Mesendoderm (in vitro differentiated cells): ENCODE measurements at regions not wholly inside any gene's neighbourhood (a gene's known extent, or its start where the extent isn't known, plus 50 kb on each side); places are given as distances from the start of the nearest gene placed in this dataset.

ENCODE experiments used
- DNase-seq: peaks from one replicate; pipeline ENCODE4 v3.0.0; 2013
- H2AK5ac ChIP-seq: 2 replicates; pipeline ENCODE4 v1.6.1; 2013; ENCODE audit warnings: low read length, inconsistent platforms
- H2BK120ac ChIP-seq: 2 replicates; pipeline ENCODE4 v1.6.1; 2013; ENCODE audit warnings: low read depth, mild to moderate bottlenecking, low read length, moderate library complexity, mixed read lengths
- H2BK15ac ChIP-seq: replicated peaks from 2 replicates; pipeline ENCODE4 v1.6.1; 2013; ENCODE audit warnings: low read depth, mild to moderate bottlenecking, moderate library complexity
- H2BK5ac ChIP-seq: 2 replicates; pipeline ENCODE4 v1.6.1; 2013; ENCODE audit warnings: low read length, inconsistent platforms
- H3K18ac ChIP-seq: 2 replicates; pipeline ENCODE4 v1.6.1; 2013; ENCODE audit warnings: mild to moderate bottlenecking, low read length, mixed read lengths
- H3K23ac ChIP-seq: one replicate; pipeline ENCODE4 v1.6.1; 2013; ENCODE audit warnings: low read length
- H3K27ac ChIP-seq: 2 replicates; pipeline ENCODE4 v1.5.1; 2013; ENCODE audit warnings: low read depth, mild to moderate bottlenecking, inconsistent platforms, low read length, moderate library complexity
- H3K27me3 ChIP-seq: 2 replicates; pipeline ENCODE4 v1.6.1; 2013; ENCODE audit warnings: low read length, control low read depth, mild to moderate bottlenecking, inconsistent platforms; ENCODE audit not compliant: insufficient read depth, poor library complexity
- H3K36me3 ChIP-seq: 2 replicates; pipeline ENCODE4 v1.6.1; 2013; ENCODE audit warnings: low read length, inconsistent platforms; ENCODE audit not compliant: control insufficient read depth, insufficient read depth
- H3K4ac ChIP-seq: one replicate; pipeline ENCODE4 v1.6.1; 2013; ENCODE audit warnings: low read depth, mild to moderate bottlenecking, low read length, moderate library complexity
- H3K4me1 ChIP-seq: 2 replicates; pipeline ENCODE4 v1.6.1; 2013; ENCODE audit warnings: low read depth, low read length, inconsistent platforms; ENCODE audit not compliant: control insufficient read depth
- H3K4me2 ChIP-seq: 2 replicates; pipeline ENCODE4 v1.6.1; 2013; ENCODE audit warnings: low read length
- H3K4me3 ChIP-seq: 2 replicates; pipeline ENCODE4 v1.5.1; 2013; ENCODE audit warnings: mild to moderate bottlenecking, low read length
- H3K56ac ChIP-seq: one replicate; pipeline ENCODE4 v1.6.1; 2013; ENCODE audit warnings: low read length
- H3K79me1 ChIP-seq: 2 replicates; pipeline ENCODE4 v1.6.1; 2013; ENCODE audit warnings: low read length, inconsistent platforms
- H3K79me2 ChIP-seq: 2 replicates; pipeline ENCODE4 v1.6.1; 2013; ENCODE audit warnings: mild to moderate bottlenecking, low read length; ENCODE audit not compliant: control insufficient read depth, insufficient read depth
- H3K9ac ChIP-seq: 2 replicates; pipeline ENCODE4 v1.6.1; 2013; ENCODE audit warnings: low read length, inconsistent platforms
- H4K5ac ChIP-seq: one replicate; pipeline ENCODE4 v1.6.1; 2013; ENCODE audit warnings: low read length
- H4K8ac ChIP-seq: one replicate; pipeline ENCODE4 v1.6.1; 2013; ENCODE audit warnings: low read depth, mild to moderate bottlenecking, control low read depth, low read length, moderate library complexity
- WGBS: extraction: QIAGEN DNeasy Blood & Tissue Kit; methylation state at CpG from one replicate; pipeline ENCODE4 v1.1.7; 2013; ENCODE audit warnings: low lambda C conversion rate, missing lambda C conversion rate; ENCODE audit not compliant: insufficient coverage; ENCODE audit errors: extremely low coverage; 5-methylcytosine and 5-hydroxymethylcytosine counted together

DNA sequence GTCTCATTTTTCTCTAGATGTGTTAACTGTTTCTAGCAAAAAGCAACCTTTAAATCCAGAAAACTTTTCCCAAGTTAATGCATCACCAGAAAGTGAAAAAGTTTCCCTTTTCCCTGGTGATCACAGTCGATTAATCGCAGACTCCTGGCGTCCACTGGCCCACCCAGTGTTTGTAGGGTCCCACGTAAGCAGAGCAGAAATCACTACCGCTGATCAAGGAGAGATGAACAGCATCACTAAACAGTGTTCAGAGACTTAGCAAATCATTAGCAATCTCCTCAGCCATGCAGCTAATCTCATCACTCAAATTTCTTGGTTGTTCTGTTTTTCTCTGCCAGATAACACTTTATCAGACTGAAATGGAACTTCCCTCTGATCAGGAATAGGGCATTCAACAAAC lies 184.2 kb downstream of the EFNB2 start:
- Histone ChIP-seq H2BK120ac (no peak overlapping the region), H3K79me1 (no peaks in the 10 kb centered on the region), H2BK15ac (no peak overlapping the region), H3K4me2 (no peak overlapping the region), H3K4ac (no peak overlapping the region), H3K56ac (no peak overlapping the region), H2AK5ac (no peak overlapping the region), H4K5ac (no peak overlapping the region), H4K8ac (no peak overlapping the region), H2BK5ac (no peak overlapping the region), H3K18ac (no peak overlapping the region), H3K27ac (no peak overlapping the region), H3K23ac (no peak overlapping the region), H3K27me3 (no peaks in the 10 kb centered on the region), H3K4me1 (peaks cover 3% of the 10 kb centered on the region), H3K9ac (no peak overlapping the region), H3K4me3 (no peak overlapping the region), H3K79me2 (no peaks in the 10 kb centered on the region), H3K36me3 (no peaks in the 10 kb centered on the region)
- WGBS, result no CpG with 5 or more reads among the region's 5 CpGs
- no peak for DNase-seq

DNA sequence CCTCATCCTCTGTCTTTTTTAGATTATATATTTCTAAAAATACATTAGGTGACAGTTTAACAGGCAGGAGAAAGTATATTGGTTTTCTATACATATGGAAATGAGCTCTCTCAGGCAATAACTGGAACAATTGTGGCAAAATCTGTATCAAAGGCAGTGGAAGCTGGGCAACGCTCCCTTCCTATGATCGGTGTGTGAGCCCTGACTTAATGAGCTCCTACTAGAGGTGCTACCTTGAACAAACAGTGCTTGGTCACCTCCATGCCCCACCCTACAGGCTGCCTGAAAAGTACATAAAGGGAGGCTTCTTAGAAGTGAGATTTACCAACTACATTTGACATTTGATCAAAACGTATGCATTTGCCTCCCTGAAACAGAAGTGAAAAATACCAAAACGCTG lies 185.3 kb downstream of the EFNB2 start:
- no CpG with 5 or more reads among the region's 4 CpGs for WGBS
- H4K8ac ChIP-seq, result no peak overlapping the region
- H4K5ac ChIP-seq, result no peak overlapping the region
- no peaks in the 10 kb centered on the region for H3K36me3 ChIP-seq
- H3K79me1 ChIP-seq, result no peaks in the 10 kb centered on the region
- no peak overlapping the region for H3K27ac ChIP-seq
- no peak overlapping the region for H2BK15ac ChIP-seq
- peaks cover 3% of the 10 kb centered on the region for H3K4me1 ChIP-seq
- H3K4me2 ChIP-seq, result no peak overlapping the region
- H2BK5ac ChIP-seq, result no peak overlapping the region
- H3K9ac ChIP-seq, result no peak overlapping the region
- H2BK120ac ChIP-seq, result no peak overlapping the region
- H2AK5ac ChIP-seq, result no peak overlapping the region
- H3K4me3 ChIP-seq, result no peak overlapping the region
- peak; percentile 33 for DNase-seq
- no peak overlapping the region for H3K56ac ChIP-seq
- H3K4ac ChIP-seq, result no peak overlapping the region
- no peaks in the 10 kb centered on the region for H3K27me3 ChIP-seq
- no peaks in the 10 kb centered on the region for H3K79me2 ChIP-seq
- H3K18ac ChIP-seq, result no peak overlapping the region
- H3K23ac ChIP-seq, result no peak overlapping the region

DNA sequence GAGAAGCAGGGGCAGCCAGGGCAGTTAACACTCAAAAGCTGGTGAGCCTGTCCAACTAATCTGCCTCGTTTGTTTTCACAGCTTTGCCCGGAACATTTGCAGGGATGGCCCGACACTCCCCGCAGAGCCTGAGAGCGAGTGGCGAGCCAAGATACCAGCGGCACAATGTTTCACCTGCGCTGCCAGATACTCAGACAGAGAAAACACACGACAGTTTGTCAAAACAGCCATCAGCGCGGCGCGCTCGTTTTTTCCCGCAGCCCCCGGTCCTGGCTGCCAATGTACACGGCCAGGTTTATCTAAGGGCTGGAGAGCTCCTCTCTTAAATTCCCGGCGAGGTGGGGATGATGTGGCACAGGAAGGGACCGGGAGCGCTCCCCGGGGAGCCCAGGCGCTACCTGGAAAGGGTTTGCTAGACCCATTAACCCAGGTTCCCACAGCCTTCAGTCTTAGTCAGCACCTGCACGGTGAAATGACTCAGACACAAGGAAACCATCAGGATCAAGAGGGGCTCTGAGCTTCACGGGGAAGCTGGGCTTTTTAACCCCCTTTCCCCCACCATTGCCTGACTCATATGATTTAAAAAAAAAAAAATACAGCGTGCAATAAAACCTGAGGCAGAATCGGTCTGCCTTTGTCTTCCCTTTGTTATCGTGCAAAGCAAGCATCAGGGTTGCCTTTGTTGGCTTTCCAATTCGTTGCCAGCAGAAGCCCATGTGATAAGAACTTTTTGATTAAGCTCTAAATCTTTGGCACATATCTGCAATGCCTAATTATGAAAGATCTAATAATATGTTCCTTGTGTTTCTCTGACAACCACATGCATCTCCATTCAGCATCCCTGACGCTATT lies 186.2 kb downstream of the EFNB2 start:
- no peak overlapping the region for H3K56ac ChIP-seq
- H2AK5ac ChIP-seq, result no peak overlapping the region
- H3K18ac ChIP-seq, result peak overlapping the region; percentile 13
- H3K4me2 ChIP-seq, result peak overlapping the region; percentile 17
- no peaks in the 10 kb centered on the region for H3K36me3 ChIP-seq
- no peak overlapping the region for H2BK5ac ChIP-seq
- H3K27ac ChIP-seq, result peak overlapping the region; percentile 21
- H3K4me3 ChIP-seq, result no peak overlapping the region
- no peak overlapping the region for H3K9ac ChIP-seq
- WGBS, result no CpG with 5 or more reads among the region's 30 CpGs
- H3K4me1 ChIP-seq, result peaks cover 3% of the 10 kb centered on the region
- no peak overlapping the region for H2BK15ac ChIP-seq
- H4K8ac ChIP-seq, result no peak overlapping the region
- no peak overlapping the region for H3K23ac ChIP-seq
- no peak overlapping the region for H2BK120ac ChIP-seq
- no peak overlapping the region for H4K5ac ChIP-seq
- no peaks in the 10 kb centered on the region for H3K79me1 ChIP-seq
- H3K4ac ChIP-seq, result no peak overlapping the region
- H3K27me3 ChIP-seq, result no peaks in the 10 kb centered on the region
- H3K79me2 ChIP-seq, result no peaks in the 10 kb centered on the region
- DNase-seq, result peak; percentile 79

DNA sequence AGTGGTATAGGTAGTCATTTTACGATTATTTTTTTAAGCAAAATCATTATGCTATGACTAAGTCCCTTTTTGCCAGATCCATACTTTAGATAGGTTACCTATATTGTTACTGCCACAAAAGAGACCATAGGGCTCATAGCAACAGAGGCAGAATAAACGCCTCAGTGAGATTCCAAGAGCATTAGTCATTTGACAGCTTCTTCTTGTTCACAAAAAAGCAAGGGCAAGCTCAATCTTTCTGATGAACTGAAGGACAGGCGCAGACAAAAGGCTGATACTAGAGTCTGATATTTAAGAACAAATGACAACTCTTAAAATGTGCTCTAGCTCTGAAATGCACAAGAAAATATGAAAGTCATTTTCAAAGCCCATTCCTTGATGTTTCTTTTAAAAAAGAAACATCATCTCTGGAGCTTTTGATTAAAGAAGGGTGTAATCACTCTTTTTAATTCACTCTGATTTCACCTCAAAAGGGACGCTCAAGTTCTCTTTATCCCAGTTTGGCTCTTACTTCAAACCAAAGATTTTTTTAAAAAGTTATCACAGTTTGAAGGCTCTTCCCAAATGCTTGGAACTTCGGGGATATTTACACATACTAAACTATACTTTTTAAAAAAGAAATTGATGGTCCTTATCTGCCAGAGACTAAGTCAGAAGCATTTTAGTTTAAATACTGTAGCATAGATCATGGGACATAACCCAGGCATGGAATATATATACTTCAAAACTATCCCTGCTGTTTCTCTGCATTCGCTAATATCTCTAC lies 187.2 kb downstream of the EFNB2 start:
- no peak overlapping the region for H4K8ac ChIP-seq
- no peak overlapping the region for H2BK15ac ChIP-seq
- H3K9ac ChIP-seq, result no peak overlapping the region
- H2AK5ac ChIP-seq, result no peak overlapping the region
- no peak overlapping the region for H3K27ac ChIP-seq
- no peaks in the 10 kb centered on the region for H3K79me1 ChIP-seq
- H3K18ac ChIP-seq, result no peak overlapping the region
- H4K5ac ChIP-seq, result no peak overlapping the region
- no peak overlapping the region for H3K4me2 ChIP-seq
- no peak overlapping the region for H3K4ac ChIP-seq
- no peak overlapping the region for H3K56ac ChIP-seq
- no peaks in the 10 kb centered on the region for H3K79me2 ChIP-seq
- H2BK120ac ChIP-seq, result no peak overlapping the region
- H3K36me3 ChIP-seq, result no peaks in the 10 kb centered on the region
- no peak overlapping the region for H2BK5ac ChIP-seq
- H3K27me3 ChIP-seq, result no peaks in the 10 kb centered on the region
- DNase-seq, result peak; percentile 95
- WGBS, result no CpG with 5 or more reads among the region's 6 CpGs
- no peak overlapping the region for H3K23ac ChIP-seq
- peaks cover 8% of the 10 kb centered on the region for H3K4me1 ChIP-seq
- H3K4me3 ChIP-seq, result no peak overlapping the region

DNA sequence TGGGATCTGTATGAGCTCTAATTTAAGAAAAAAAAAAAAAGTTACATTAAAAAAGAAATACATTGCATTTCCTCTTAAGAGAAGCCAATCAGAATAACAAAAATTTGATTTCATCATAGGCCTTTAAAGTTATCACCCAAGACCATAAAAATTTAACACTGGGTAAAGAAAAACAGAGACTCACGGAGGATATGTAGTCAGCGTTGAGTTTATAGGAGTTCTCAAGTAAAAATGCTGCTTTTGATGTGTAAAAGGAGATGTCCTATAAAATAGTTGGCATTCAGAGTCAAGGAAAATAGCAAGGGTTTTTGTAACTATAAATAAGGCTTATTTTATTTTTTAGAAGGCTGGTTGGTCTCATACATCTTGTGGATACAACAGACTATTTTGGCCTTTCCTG lies 191.1 kb downstream of the EFNB2 start:
- no peak overlapping the region for H2AK5ac ChIP-seq
- no peak overlapping the region for H3K9ac ChIP-seq
- no peak overlapping the region for H3K4me3 ChIP-seq
- H3K4me2 ChIP-seq, result no peak overlapping the region
- peaks cover 8% of the 10 kb centered on the region for H3K4me1 ChIP-seq
- H2BK15ac ChIP-seq, result no peak overlapping the region
- no peaks in the 10 kb centered on the region for H3K36me3 ChIP-seq
- WGBS, result no CpG with 5 or more reads among the region's 2 CpGs
- H3K23ac ChIP-seq, result no peak overlapping the region
- no peak overlapping the region for H2BK5ac ChIP-seq
- no peak overlapping the region for H3K27ac ChIP-seq
- no peaks in the 10 kb centered on the region for H3K27me3 ChIP-seq
- H3K79me2 ChIP-seq, result no peaks in the 10 kb centered on the region
- no peak for DNase-seq
- H2BK120ac ChIP-seq, result no peak overlapping the region
- no peaks in the 10 kb centered on the region for H3K79me1 ChIP-seq
- H4K8ac ChIP-seq, result no peak overlapping the region
- H3K18ac ChIP-seq, result no peak overlapping the region
- H4K5ac ChIP-seq, result no peak overlapping the region
- no peak overlapping the region for H3K56ac ChIP-seq
- peak overlapping the region; percentile 12 for H3K4ac ChIP-seq
